Thyroid gland (tissue), 4 donors: ENCODE measurements at regions not wholly inside any gene's neighbourhood (a gene's known extent, or its start where the extent isn't known, plus 50 kb on each side); places are given as distances from the start of the nearest gene placed in this dataset.

ENCODE experiments used
- DNase-seq, 2 donors: peaks; one replicate each; pipeline ENCODE4 v3.0.0-alpha.2; 2019
- H3K27ac ChIP-seq, 3 donors: fragments of 200-600 bp; sonication (generic); 1 replicate in 2 of 3; 2 replicates in 1 of 3; pipeline ENCODE4 v1.5.1; 2016 to 2019; ENCODE audit warnings: mild to moderate bottlenecking in 1 of 3, moderate library complexity in 1 of 3
- H3K27me3 ChIP-seq: fragments of 200-600 bp; sonication (generic); one replicate; pipeline ENCODE4 v1.5.1; 2019
- H3K36me3 ChIP-seq, 2 donors: fragments of 200-600 bp; sonication (generic); one replicate each; pipeline ENCODE4 v1.5.1; 2016 to 2019
- H3K4me1 ChIP-seq, 2 donors: fragments of 200-600 bp; sonication (generic); one replicate each; pipeline ENCODE4 v1.5.1; 2017 to 2019
- H3K4me3 ChIP-seq, 3 donors: fragments of 200-600 bp; sonication (generic); replicated peaks in 1 of 3; 1 replicate in 2 of 3; 2 replicates in 1 of 3; pipeline ENCODE4 v1.5.1; 2016; ENCODE audit warnings: mild to moderate bottlenecking in 1 of 3
- H3K9me3 ChIP-seq: fragments of 200-600 bp; sonication (generic); one replicate; pipeline ENCODE4 v1.5.1; 2017
- POLR2A ChIP-seq, 2 donors: fragments of 450-650 bp; IDR thresholded peaks; one replicate each; pipeline ENCODE4 v1.6.1; 2017; ENCODE audit warnings: antibody characterized with exemption in 2 of 2, mild to moderate bottlenecking in 2 of 2, moderate library complexity in 1 of 2
- WGBS, 2 donors: methylation state at CpG; one replicate each; pipeline ENCODE4 v1.1.5; 2017; 5-methylcytosine and 5-hydroxymethylcytosine counted together
- intact Hi-C: fragments of 100-400 bp; cut with DNase I; formaldehyde crosslinking; loops from one replicate; pipeline ENCODE4 v1.15.1; 2023
- TF ChIP-seq, protein P1 (sequence below), 6 experiments: fragments of 200-600 bp in 3 of 6; fragments of 450-650 bp in 3 of 6; sonication (generic) in 3 of 6; IDR thresholded peaks; one replicate each; pipeline ENCODE4 v1.5.1; 2016 to 2019; ENCODE audit warnings: antibody characterized with exemption in 6 of 6, mild to moderate bottlenecking in 2 of 6, inconsistent platforms in 1 of 6, moderate library complexity in 1 of 6

DNA sequence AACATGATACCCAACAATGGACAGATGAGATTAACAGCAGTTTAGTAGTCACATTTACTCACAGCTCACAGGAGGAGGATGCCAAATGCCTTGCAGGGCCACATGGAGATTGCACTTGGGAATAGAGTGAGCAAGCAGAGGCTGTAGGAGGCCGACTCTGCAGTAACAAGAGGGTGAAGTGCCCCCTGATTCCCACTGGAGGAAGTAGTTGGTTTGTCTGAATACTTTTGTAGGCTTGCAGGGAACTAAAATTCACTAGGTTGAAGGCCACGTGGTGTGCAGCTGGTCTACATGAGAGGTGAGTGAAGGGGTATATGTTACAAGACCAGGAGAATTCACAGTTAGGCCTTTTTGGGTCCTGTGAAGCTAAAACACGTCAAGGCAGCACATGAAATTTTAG, 419.3 kb upstream of the TNP1 start:
- no peaks in the 10 kb centered on the region for H3K9me3 ChIP-seq
- H3K27me3 ChIP-seq, result no peaks in the 10 kb centered on the region
- TF ChIP-seq, protein P1, sequence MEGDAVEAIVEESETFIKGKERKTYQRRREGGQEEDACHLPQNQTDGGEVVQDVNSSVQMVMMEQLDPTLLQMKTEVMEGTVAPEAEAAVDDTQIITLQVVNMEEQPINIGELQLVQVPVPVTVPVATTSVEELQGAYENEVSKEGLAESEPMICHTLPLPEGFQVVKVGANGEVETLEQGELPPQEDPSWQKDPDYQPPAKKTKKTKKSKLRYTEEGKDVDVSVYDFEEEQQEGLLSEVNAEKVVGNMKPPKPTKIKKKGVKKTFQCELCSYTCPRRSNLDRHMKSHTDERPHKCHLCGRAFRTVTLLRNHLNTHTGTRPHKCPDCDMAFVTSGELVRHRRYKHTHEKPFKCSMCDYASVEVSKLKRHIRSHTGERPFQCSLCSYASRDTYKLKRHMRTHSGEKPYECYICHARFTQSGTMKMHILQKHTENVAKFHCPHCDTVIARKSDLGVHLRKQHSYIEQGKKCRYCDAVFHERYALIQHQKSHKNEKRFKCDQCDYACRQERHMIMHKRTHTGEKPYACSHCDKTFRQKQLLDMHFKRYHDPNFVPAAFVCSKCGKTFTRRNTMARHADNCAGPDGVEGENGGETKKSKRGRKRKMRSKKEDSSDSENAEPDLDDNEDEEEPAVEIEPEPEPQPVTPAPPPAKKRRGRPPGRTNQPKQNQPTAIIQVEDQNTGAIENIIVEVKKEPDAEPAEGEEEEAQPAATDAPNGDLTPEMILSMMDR (IDR thresholded peaks at IDR 0.05), result no peak
- no peak for TF ChIP-seq POLR2A (IDR thresholded peaks at IDR 0.05)
- no peak overlapping the region for H3K27ac ChIP-seq
- no peak overlapping the region for H3K4me3 ChIP-seq
- intact Hi-C loops, result no loop called here
- H3K4me1 ChIP-seq, result peaks cover 0 to 6% of the 10 kb centered on the region in 2 donors
- WGBS, 2 donors, result 86 to 88% methylated on average over 3 of the region's 3 CpGs
- DNase-seq, result no peak
- no peaks in the 10 kb centered on the region for H3K36me3 ChIP-seq

DNA sequence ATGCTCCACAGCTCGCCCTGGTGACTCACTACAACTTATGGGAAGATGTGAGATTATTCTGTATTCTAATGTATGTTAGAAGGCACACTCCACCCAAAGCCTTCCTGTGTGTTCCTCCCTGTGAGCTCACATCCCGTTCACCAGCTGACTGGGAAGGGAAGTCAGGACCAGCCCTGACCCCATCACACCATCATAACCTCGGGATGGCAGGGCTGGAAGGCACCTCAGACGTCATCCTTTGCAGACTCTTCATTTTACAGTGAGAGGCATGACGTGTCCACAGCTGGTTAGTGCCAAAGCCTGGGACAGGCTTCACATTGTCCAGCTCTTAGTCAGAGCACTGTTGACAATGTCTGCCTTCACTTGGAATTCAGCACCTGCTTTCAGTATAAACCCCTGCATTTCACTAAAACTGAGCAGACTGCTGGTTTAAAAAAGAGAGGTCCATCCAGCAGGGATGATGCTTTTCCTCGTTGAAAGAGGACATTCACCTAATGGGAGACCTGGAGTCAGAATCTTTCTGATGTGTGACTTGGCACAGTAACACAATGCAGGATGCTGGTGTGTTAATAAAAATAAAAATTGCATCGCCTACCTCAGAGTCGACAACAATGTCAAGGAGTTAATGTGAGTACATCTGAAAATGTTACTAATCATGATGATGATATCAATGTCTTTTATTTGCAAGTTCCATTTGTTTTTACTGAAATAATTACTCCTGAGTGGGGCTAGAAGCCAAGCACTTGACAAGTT, 418.0 kb upstream of the TNP1 start:
- TF ChIP-seq, protein P1 (IDR thresholded peaks at IDR 0.05), result no peak
- no peak for TF ChIP-seq POLR2A (IDR thresholded peaks at IDR 0.05)
- Histone ChIP-seq H3K36me3 (no peaks in the 10 kb centered on the region), H3K4me1 (peaks cover 0 to 6% of the 10 kb centered on the region in 2 donors), H3K27me3 (no peaks in the 10 kb centered on the region), H3K4me3 (no peak overlapping the region), H3K27ac (no peak overlapping the region), H3K9me3 (no peaks in the 10 kb centered on the region)
- intact Hi-C loops, result no loop called here
- WGBS, 2 donors, result 75 to 77% methylated on average over 8 of the region's 8 CpGs
- DNase-seq, result no peak

DNA sequence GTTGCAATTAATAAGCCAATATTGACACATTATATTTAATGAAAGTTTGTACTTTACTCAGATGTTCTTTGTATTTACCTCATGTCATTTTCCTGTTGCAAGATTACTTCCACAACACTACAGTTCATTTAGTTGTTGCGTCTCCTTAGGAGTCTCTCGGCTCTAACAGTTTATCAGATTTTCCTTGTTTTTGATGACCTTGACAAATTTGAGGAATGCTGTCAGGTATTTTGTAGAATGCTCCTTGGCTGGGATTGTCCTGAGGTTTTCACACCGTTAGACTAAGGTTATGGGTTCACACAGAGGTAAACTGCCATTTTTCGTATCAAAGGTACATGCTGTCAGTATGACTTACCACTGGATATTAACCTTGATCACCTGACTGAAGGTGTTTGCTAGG, 416.6 kb upstream of the TNP1 start:
- TF ChIP-seq, protein P1 (IDR thresholded peaks at IDR 0.05), result no peak
- no peak for TF ChIP-seq POLR2A (IDR thresholded peaks at IDR 0.05)
- Histone ChIP-seq H3K9me3 (no peaks in the 10 kb centered on the region), H3K27ac (no peak overlapping the region), H3K4me1 (peaks cover 0 to 12% of the 10 kb centered on the region in 2 donors), H3K36me3 (no peaks in the 10 kb centered on the region), H3K27me3 (no peaks in the 10 kb centered on the region), H3K4me3 (no peak overlapping the region)
- intact Hi-C loops, result no loop called here
- DNase-seq, result no peak
- 97% methylated on average over 4 of the region's 4 CpGs for WGBS, 2 donors

DNA sequence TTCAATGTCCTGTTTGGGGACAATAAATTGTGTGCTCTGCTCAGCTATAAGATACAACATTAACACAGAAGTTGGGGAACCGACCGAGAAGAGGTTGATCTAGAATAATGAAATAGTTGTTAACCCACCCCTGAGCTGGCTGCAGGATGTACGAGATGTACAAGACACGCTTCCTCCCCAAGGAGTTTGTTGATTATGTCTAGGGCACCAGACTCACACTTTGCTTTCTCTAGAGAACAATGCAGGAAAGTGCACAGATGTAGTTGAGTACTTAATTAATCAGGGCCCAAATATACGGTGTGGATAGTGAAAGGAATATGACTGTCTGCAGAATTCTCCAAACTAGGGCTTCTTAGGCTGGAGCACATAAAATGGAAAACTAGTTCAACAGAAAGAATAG, 415.2 kb upstream of the TNP1 start:
- DNase-seq, result no peak
- 70 to 80% methylated on average over 5 of the region's 5 CpGs for WGBS, 2 donors
- Histone ChIP-seq H3K36me3 (no peaks in the 10 kb centered on the region), H3K4me1 (peaks cover 0 to 7% of the 10 kb centered on the region in 2 donors), H3K27ac (no peak overlapping the region), H3K9me3 (no peaks in the 10 kb centered on the region), H3K4me3 (no peak overlapping the region), H3K27me3 (no peaks in the 10 kb centered on the region)
- intact Hi-C loops, result no loop called here
- TF ChIP-seq POLR2A (IDR thresholded peaks at IDR 0.05), result no peak
- TF ChIP-seq, protein P1 (IDR thresholded peaks at IDR 0.05), result no peak

DNA sequence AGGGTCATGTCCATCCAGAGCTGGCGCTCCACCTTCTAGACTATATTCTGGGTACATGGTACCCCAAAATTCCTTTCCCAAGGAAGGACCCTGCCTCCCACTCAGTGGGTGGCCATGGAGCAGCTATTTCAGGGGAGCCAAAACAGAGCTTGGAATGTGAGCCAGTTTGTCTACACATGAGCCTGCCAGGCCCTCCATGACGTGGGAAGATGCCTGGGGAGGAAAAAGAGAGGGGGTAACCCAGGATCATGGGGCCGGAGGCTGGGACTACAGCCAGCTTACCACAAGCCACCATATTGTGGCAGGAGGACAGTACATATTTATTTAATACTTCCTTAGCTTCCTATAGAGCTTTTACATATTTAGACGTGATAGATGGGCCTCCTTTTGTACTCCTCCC, 414.7 kb upstream of the TNP1 start:
- Histone ChIP-seq H3K4me1 (peaks cover 0 to 7% of the 10 kb centered on the region in 2 donors), H3K36me3 (no peaks in the 10 kb centered on the region), H3K4me3 (no peak overlapping the region), H3K27ac (no peak overlapping the region), H3K9me3 (no peaks in the 10 kb centered on the region), H3K27me3 (no peaks in the 10 kb centered on the region)
- intact Hi-C loops, result no loop called here
- 78 to 92% methylated on average over 4 of the region's 4 CpGs for WGBS, 2 donors
- TF ChIP-seq POLR2A (IDR thresholded peaks at IDR 0.05), result no peak
- TF ChIP-seq, protein P1 (IDR thresholded peaks at IDR 0.05), result no peak
- DNase-seq, result no peak
